ENCODE measurements at regions not wholly inside any gene's neighbourhood (a gene's known extent, or its start where the extent isn't known, plus 50 kb on each side); places are given as distances from the start of the nearest gene placed in this dataset.
A peak's percentile ranks its signal among the peaks of the same experiment; 100 is the strongest.
"Not testable (repeated sequence)": the region's sequence is repeated elsewhere in the genome, so short reads cannot be mapped to it uniquely, and the experiment has no call there.

- DNase-seq: not testable (repeated sequence)
Observed at GRCh38 chr4:169894767-169895166, 131.4 kb downstream of the MFAP3L start.

DNA sequence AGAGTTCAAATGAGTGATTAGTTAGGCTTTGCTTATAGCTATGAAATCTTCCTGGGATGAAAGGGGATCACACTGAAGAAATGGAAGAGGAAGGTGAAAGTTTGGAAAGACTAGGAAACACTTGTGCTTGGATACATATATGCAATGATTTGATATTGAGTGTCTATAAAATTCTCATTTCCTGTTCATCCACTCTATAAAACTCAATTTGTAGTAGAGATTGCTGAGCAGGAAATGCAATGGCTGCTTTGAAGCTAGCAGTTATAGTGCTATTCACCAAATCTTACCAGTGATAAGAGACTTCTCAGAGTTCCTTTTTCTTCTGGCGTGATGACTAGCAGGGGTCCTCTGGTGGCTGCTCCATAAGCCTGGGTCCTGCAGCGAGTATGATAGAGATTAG is 128.1 kb upstream of the HPF1 start:
- no peak for DNase-seq

DNA sequence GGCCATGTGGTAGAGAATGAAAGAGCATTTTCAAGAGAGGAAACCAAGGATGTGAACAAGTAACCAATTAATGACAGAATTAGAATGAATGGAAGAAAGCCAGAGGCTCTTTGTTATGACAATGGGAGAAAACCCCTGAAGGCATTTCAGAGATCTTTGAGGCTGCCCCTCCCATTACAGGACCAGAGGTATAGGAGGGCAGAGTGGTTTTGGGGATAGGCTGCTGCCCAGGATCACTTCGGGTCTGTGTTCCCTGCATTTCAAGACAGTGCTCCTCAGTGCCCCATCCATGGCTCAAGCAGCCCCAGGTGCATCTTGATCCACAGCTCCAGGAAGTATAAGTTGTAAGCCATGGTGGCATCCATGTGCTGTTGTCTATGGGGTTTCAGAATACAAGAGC is 124.0 kb upstream of the HPF1 start:
- DNase-seq: no peak

- no peak for DNase-seq
Observed at GRCh38 chr4:169870507-169870906, 112.8 kb upstream of the HPF1 start.

DNA sequence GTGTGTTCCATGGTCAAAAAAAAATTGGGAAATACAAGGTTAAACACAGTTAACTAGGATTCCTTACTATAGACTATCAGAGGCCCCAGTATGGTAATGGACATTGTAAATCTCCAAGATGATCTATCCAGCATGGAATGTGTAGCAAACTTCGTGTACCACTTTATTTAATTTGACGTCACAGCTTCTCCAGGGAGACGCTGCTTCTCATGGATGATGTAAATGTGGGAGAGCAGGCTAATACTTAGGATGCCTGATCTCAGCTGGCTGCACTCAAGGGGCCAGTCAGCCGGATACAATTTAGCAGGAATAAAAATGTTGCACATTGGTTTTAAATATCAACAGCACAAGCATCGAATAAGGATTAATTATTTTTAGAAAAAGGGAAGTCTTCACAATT is 111.7 kb upstream of the HPF1 start:
- DNase-seq: peak; percentile 3

DNA sequence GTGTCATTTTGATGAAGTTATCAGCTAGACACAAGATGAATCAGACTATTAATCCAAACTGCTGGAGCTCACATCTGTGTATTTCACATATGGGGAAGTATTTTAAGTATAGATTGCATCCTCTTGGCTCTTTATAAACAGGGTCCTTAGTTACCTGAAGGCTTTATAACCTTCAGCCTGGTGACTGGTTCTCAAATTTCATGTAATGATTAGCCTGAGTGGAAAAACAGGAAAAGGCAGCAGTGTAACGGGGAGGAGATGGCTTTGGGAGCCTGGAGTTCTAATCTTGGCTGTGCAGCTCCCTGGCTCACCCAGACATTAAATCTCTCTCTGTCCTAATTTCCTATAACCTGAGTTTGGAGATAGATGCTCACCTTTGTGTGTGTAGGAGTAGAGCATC is 103.8 kb upstream of the HPF1 start:
- no peak for DNase-seq

GRCh38 chr4:169859366-169860216 is 101.8 kb upstream of the HPF1 start:
- DNase-seq: no peak

DNA sequence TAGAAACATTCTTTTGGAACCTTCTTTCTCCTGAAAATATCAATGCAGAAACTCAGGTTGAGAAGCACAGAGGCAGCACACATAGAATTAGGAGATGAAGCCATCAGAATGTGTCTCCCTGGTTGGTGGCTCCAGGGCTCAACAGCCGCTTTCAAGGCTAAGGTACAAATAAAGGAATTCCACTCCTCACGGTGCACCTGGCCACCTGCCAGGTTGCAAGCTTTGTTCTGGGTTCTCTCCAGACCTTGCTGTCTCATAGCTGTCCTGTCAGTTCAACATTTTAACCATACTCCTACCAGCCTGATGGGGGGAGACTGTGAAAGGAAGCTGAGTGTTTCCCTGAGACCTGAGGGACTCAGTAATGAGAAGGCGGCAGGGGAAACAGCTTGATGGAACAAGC is 96.3 kb upstream of the HPF1 start:
- DNase-seq: no peak

GRCh38 chr4:169852481-169852880 is 94.7 kb upstream of the HPF1 start:
- no peak for DNase-seq

- no peak for DNase-seq
Observed at GRCh38 chr4:169851750-169852149, 94.0 kb upstream of the HPF1 start.

- no peak for DNase-seq
Observed at GRCh38 chr4:169849456-169849855, 91.7 kb upstream of the HPF1 start.

GRCh38 chr4:169848018-169848417 is 90.3 kb upstream of the HPF1 start:
- no peak for DNase-seq

DNA sequence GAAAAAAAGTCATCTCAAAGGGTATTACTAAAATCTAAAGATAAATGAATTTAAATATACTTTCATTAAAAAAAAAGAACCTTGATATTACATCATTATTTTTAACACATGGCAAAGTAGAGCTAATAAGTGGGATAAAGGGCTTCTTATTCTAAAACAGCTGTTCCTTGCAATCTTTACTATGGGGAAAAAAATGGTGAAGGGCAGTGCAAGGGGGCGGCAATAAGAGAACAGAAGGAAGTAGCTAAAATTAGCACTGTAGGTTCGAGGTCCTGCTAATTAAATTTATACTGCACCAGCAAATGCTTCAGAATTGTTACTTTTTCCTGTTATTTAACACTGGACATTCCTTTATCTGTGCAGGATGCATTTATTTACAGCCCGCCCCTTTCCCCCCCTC is 89.4 kb upstream of the HPF1 start:
- no peak for DNase-seq

DNA sequence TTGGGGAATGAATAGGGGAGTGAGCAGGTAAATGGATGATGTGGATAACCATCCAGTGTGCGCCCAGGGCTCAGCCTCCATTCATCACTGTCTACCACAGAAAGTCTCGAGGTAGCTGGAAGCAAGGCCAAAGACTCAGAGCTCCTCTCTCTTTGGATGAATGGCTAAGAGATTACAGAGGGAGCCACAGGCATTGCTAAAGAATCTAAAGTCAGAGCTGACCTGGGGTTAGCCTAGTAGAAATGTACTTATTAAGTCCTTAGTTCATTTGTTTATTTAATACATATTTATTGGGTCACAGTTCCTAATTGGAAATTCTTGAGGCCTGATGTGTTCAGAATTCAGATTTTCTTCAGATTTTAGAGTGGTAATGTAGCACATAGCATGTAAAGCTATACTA is 88.7 kb upstream of the HPF1 start:
- peak; percentile 13 for DNase-seq

DNA sequence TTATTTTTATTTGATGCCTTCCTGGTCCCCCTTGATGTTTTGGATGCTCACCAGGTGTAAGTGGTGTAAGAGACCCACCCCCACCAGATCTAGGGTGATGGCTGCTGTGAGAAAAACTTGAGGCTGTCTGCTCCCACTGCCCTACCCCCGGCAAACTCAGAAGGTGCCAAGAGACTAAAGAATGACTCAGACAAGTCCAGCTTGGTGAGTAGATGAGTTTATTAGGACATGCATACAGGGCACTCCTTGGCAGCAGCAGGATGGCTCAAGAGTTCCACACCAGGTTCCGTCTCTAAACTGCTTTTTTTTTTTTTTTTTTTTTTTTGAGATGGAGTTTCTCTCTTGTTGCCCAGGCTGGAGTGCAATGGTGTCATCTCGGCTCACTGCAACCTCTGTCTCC is 84.0 kb upstream of the HPF1 start:
- no peak for DNase-seq

DNA sequence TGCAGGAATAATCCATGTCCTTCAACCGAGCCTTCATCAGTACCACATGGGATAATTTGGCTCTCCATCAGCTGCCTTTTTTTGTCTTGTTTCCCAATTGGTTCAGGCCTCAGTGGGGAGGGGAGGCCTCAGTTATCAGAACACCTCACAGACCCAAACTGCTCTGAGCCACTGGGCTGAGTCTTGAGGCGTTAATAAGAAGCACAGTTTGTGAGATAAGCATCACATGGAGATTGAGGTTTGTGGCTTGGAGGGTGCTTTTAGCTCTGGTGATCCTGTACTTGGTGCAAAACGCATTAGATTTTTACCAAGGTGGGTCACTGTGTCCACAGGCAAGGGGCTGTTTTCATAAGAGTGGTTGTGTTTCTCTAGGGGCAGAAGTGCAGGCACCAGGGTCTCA is 82.8 kb upstream of the HPF1 start:
- no peak for DNase-seq

- not testable (repeated sequence) for DNase-seq
Observed at GRCh38 chr4:169828329-169828728, 70.6 kb upstream of the HPF1 start.

DNA sequence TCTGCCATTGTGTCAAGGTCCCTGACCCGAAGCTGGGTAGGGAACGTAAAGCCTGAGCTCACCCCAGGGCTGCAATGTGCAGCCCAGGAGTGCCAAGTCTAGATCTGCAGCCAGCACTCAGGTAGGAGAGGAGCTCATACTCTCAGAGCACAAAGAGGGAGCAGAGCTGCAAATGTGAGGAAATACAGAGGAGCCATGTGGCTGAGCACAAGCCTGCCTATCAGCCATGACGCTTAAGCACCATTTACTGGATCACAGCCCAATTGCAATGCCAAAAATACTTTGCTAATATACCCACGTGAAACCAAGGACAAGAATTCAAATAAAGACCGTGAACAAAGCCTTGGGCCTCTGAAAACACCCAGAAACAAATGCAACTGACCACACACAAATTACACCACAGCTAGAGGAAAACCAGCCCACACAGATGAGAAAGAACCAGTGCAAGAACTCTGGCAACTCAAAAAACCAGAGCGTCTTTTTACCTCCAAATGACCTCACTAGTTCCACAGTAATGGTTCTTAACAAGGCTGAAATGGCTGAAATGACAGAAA is 69.0 kb upstream of the HPF1 start:
- no peak for DNase-seq

- peak; percentile 64 for DNase-seq
Observed at GRCh38 chr4:169823685-169824084, 65.9 kb upstream of the HPF1 start.

DNA sequence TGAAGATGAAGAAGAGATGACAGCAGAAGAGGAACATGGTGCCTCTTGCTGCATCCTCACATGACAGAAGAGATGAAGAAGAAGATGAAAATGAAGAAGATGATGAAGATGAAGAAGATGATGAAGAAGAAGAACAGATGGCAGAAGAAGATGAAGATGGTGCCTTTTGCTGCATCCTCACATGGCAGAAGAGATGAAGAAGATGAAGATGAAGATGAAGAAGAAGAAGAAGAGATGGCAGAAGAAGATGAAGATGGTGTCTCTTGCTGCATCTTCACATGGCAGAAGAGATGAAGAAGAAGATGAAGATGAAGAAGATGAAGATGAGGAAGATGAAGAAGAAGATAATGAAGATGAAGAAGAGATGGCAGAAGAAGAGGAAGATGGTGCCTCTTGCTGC is 63.7 kb upstream of the HPF1 start:
- no peak for DNase-seq

DNA sequence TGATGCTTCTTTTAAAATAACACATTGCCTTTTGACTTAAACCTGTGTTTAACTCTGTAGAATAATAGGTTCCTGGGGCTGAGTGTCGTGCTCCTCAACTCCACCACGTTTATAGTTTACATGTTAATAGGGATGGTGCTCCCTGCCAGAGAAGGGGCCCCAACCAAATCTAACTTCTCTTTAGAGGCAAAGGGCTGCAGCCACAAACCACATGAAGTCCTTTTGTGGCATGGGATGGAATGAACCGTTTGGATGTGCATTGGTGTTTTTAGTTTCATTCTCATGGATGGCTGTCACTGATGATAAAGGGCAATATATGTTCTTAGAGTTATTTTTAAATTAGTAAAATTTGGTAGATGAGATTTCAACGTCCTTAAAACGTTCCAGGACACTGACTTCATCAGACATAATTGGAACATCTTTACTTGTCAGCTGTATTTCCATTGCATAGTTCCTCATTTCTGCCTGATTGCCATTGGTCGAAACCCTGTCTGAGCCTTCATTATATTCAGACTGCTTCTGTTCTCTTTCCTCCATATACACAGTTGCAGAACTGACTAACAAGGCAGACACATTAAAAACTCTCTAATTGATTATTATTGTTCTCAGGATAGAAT is 60.4 kb upstream of the HPF1 start:
- DNase-seq: no peak

DNA sequence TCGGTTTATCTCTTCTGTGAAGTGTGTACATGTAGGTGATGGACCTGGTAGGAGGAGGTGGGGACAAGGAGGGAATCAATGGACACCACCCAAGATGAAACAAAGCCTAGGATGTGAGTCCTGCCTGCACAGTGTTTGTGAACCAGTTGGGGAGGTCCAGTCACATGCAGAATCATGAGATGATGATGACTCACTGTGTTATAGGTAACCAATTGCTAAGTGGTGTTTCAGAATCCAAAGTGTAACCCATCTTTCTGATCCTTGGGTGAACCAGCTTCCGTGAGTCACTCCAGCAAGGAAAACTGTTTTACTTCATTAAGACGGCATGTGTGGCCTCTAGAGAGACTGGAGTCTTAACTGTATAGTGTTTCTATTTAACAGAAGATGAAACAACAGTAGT is 57.9 kb upstream of the HPF1 start:
- no peak for DNase-seq

GRCh38 chr4:169811476-169811875 is 53.7 kb upstream of the HPF1 start:
- no peak for DNase-seq

Measured in fibroblast of skin of scalp (primary cell).